K562 (cell line): ENCODE measurements at regions not wholly inside any gene's neighbourhood (a gene's known extent, or its start where the extent isn't known, plus 50 kb on each side); places are given as distances from the start of the nearest gene placed in this dataset.

ENCODE experiments used
- ATF7 ChIP-seq: fragments of 450-650 bp; IDR thresholded peaks from 2 replicates; pipeline ENCODE4 v1.7.1; 2014; ENCODE audit warnings: mild to moderate bottlenecking, moderate library complexity
- DNMT1 ChIP-seq: fragments of 450-650 bp; IDR thresholded peaks from 2 replicates; pipeline ENCODE4 v1.6.1; 2016; ENCODE audit warnings: antibody characterized with exemption, mild to moderate bottlenecking
- EGR1 ChIP-seq: fragments of 450-650 bp; conservative IDR thresholded peaks from 2 replicates; pipeline ENCODE4 v1.6.1; 2017; ENCODE audit warnings: mild to moderate bottlenecking
- ETV6 ChIP-seq, 3 experiments: fragments of 150-350 bp in 1 of 3; sonication (generic) in 1 of 3; formaldehyde crosslinking in 1 of 3; IDR thresholded peaks; 2 replicates each; pipeline versions ENCODE4 v1.6.1 to v1.8.0; 2014 to 2022; ENCODE audit warnings: borderline replicate concordance in 2 of 3, low read depth in 2 of 3, antibody characterized with exemption in 1 of 3, low read length in 1 of 3, mild to moderate bottlenecking in 1 of 3, missing genetic modification reagents in 1 of 3
- HDAC3 ChIP-seq: fragments of 450-650 bp; IDR thresholded peaks from 2 replicates; pipeline ENCODE4 v1.6.1; 2018; ENCODE audit warnings: borderline replicate concordance, mild to moderate bottlenecking, moderate library complexity; ENCODE audit not compliant: partially characterized antibody
- HLTF ChIP-seq: fragments of 450-650 bp; IDR thresholded peaks from 2 replicates; pipeline ENCODE4 v1.6.1; 2016
- MCM5 ChIP-seq: fragments of 450-650 bp; IDR thresholded peaks from 2 replicates; pipeline ENCODE4 v1.6.1; 2016; ENCODE audit warnings: low read depth
- MTF1 ChIP-seq: fragments of 250-450 bp; sonication (Bioruptor Pico); IDR thresholded peaks from 2 replicates; pipeline ENCODE4 v1.9.0; 2021; ENCODE audit warnings: moderate library complexity, mild to moderate bottlenecking, inconsistent platforms, borderline replicate concordance
- NFYB ChIP-seq: IDR thresholded peaks from 2 replicates; pipeline ENCODE4 v1.6.1; 2011; ENCODE audit warnings: mild to moderate bottlenecking, moderate library complexity; ENCODE audit not compliant: insufficient read length; ENCODE audit errors: extremely low read depth
- NUFIP1 ChIP-seq: fragments of 450-650 bp; IDR thresholded peaks from 2 replicates; pipeline ENCODE4 v1.6.1; 2018; ENCODE audit not compliant: partially characterized antibody
- PML ChIP-seq: IDR thresholded peaks from 2 replicates; pipeline ENCODE4 v1.6.1; 2012; ENCODE audit warnings: low read length, inconsistent platforms
- RBBP5 ChIP-seq: fragments of 200-600 bp; sonication (generic); IDR thresholded peaks from 2 replicates; pipeline ENCODE4 v1.6.1; 2012; ENCODE audit warnings: borderline replicate concordance, mild to moderate bottlenecking, low read length, control low read depth, inconsistent platforms; ENCODE audit not compliant: insufficient read depth, poor library complexity, severe bottlenecking
- SMARCE1 ChIP-seq: fragments of 450-650 bp; IDR thresholded peaks from 2 replicates; pipeline ENCODE4 v1.7.1; 2016; ENCODE audit warnings: mild to moderate bottlenecking
- TCFL5 ChIP-seq: fragments of 250-450 bp; sonication (Bioruptor Pico); conservative IDR thresholded peaks from 2 replicates; pipeline ENCODE4 v1.6.1; 2021; ENCODE audit warnings: mild to moderate bottlenecking, moderate library complexity, matching md5 sums
- TEAD2 ChIP-seq: fragments of 450-650 bp; IDR thresholded peaks from 2 replicates; pipeline ENCODE4 v1.6.1; 2016; ENCODE audit warnings: missing genetic modification characterization, control low read depth, missing compliant biosample characterization
- TGIF2 ChIP-seq: sonication (generic); formaldehyde crosslinking; IDR thresholded peaks from 2 replicates; pipeline ENCODE4 v1.8.1; 2022; ENCODE audit warnings: mild to moderate bottlenecking, missing genetic modification reagents, moderate library complexity
- TSHZ1 ChIP-seq: fragments of 250-450 bp; sonication (Bioruptor Pico); IDR thresholded peaks from 2 replicates; pipeline ENCODE4 v1.4.0; 2020; ENCODE audit warnings: mild to moderate bottlenecking, moderate library complexity
- USF1 ChIP-seq: sonication (generic); formaldehyde crosslinking; IDR thresholded peaks from 2 replicates; pipeline ENCODE4 v1.9.0; 2022; ENCODE audit warnings: mild to moderate bottlenecking, missing genetic modification reagents
- ZNF212 ChIP-seq: fragments of 450-650 bp; formaldehyde crosslinking; IDR thresholded peaks from 2 replicates; pipeline ENCODE4 v1.4.0; 2020; ENCODE audit warnings: mild to moderate bottlenecking
- ZNF57 ChIP-seq: fragments of 450-650 bp; formaldehyde crosslinking; IDR thresholded peaks from 2 replicates; pipeline ENCODE4 v1.4.0; 2020; ENCODE audit warnings: mild to moderate bottlenecking, moderate library complexity
- TF ChIP-seq, protein P1 (sequence below): fragments of 450-650 bp; formaldehyde crosslinking; conservative IDR thresholded peaks from 2 replicates; pipeline ENCODE4 v1.4.0; 2022; ENCODE audit warnings: mild to moderate bottlenecking, missing genetic modification characterization
- TF ChIP-seq, protein P2 (sequence below): sonication (generic); formaldehyde crosslinking; IDR thresholded peaks from 2 replicates; pipeline ENCODE4 v1.8.0; 2022; ENCODE audit warnings: missing genetic modification reagents, mild to moderate bottlenecking, moderate library complexity, borderline replicate concordance

- TF ChIP-seq TSHZ1 (CRISPR knock-in tag) = no peak
- TF ChIP-seq TGIF2 = no peak
- TF ChIP-seq EGR1 = no peak
- TF ChIP-seq SMARCE1 = no peak
- TF ChIP-seq NUFIP1 = no peak
- TF ChIP-seq MTF1 (CRISPR knock-in tag) = no peak
- TF ChIP-seq DNMT1 = no peak
- TF ChIP-seq TCFL5 (CRISPR knock-in tag) = no peak
- no peak for TF ChIP-seq ZNF212 (CRISPR knock-in tag)
- TF ChIP-seq ZNF57 (CRISPR knock-in tag) = no peak
- TF ChIP-seq TEAD2 (tag) = no peak
- TF ChIP-seq RBBP5 = no peak
- TF ChIP-seq ATF7 = peak; percentile 43; the same call in 1 of the 2 replicates
- TF ChIP-seq, protein P1, sequence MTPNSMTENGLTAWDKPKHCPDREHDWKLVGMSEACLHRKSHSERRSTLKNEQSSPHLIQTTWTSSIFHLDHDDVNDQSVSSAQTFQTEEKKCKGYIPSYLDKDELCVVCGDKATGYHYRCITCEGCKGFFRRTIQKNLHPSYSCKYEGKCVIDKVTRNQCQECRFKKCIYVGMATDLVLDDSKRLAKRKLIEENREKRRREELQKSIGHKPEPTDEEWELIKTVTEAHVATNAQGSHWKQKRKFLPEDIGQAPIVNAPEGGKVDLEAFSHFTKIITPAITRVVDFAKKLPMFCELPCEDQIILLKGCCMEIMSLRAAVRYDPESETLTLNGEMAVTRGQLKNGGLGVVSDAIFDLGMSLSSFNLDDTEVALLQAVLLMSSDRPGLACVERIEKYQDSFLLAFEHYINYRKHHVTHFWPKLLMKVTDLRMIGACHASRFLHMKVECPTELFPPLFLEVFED (CRISPR knock-in tag) = no peak
- no peak for TF ChIP-seq USF1 (CRISPR knock-in tag)
- no peak for TF ChIP-seq NFYB
- no peak for TF ChIP-seq HLTF
- TF ChIP-seq PML = no peak
- TF ChIP-seq ETV6 (IDR thresholded peaks at IDR 0.05; ENCODE audit: borderline replicate concordance in 1 of 2, low read depth in 2 of 2, low read length in 1 of 2) = no peak
- TF ChIP-seq ETV6 (CRISPR knock-in tag; IDR thresholded peaks at IDR 0.05; ENCODE audit: borderline replicate concordance) = no peak
- TF ChIP-seq, protein P2, sequence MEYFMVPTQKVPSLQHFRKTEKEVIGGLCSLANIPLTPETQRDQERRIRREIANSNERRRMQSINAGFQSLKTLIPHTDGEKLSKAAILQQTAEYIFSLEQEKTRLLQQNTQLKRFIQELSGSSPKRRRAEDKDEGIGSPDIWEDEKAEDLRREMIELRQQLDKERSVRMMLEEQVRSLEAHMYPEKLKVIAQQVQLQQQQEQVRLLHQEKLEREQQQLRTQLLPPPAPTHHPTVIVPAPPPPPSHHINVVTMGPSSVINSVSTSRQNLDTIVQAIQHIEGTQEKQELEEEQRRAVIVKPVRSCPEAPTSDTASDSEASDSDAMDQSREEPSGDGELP = no peak
- TF ChIP-seq MCM5 = no peak
- TF ChIP-seq HDAC3 = peak; percentile 20
Observed at GRCh38 chr2:204280262-204280668, 265.0 kb upstream of the PARD3B start (continued).
